ENCODE measurements at regions not wholly inside any gene's neighbourhood (a gene's known extent, or its start where the extent isn't known, plus 50 kb on each side); places are given as distances from the start of the nearest gene placed in this dataset.

DNA sequence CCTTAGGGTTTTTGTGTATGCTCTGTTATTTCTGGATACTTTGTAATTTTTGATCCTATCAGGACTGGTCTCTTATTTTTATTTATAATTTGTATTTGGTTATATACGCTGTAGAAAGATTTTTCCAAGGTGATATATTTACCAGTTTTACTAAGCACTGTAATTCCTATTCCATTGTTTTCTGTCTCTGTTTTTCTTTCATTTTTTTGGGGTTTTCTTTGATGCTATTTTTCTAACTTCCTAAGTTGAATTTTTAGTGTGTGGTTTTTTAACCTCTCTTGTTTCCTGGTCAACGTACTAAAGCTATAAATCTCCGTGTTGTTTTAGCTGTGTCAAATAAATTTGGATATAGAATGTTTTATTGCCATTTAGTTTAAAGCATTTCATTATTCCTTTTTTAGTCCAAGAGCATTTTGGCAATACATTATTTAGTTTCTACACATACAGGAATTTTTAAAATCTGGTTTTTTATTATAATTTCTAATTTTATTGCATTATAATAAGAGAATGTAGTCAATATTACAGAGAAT is 128.1 kb upstream of the THRB start:
- no peak for DNase-seq (ENCODE audit: low read depth)

DNA sequence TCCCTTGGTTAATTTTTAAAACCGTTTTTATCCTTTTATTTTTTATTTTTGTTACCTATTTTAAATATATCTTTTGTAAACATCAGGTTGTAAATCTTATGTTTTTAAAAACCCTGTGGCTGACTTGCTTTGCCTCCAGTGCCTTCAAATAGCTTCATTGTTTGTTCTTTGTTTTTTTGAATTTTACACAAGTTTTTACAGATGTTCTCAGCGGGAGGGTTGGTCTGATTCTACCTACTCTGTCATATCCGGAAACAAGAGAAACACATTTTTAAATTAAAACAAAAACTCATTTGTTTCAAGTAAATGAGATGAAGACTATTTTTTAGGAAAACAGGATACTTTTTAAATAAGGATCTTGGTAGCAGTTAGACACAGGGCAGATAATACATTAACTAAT is 129.0 kb upstream of the THRB start:
- TF ChIP-seq, protein P1, sequence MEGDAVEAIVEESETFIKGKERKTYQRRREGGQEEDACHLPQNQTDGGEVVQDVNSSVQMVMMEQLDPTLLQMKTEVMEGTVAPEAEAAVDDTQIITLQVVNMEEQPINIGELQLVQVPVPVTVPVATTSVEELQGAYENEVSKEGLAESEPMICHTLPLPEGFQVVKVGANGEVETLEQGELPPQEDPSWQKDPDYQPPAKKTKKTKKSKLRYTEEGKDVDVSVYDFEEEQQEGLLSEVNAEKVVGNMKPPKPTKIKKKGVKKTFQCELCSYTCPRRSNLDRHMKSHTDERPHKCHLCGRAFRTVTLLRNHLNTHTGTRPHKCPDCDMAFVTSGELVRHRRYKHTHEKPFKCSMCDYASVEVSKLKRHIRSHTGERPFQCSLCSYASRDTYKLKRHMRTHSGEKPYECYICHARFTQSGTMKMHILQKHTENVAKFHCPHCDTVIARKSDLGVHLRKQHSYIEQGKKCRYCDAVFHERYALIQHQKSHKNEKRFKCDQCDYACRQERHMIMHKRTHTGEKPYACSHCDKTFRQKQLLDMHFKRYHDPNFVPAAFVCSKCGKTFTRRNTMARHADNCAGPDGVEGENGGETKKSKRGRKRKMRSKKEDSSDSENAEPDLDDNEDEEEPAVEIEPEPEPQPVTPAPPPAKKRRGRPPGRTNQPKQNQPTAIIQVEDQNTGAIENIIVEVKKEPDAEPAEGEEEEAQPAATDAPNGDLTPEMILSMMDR (conservative IDR thresholded peaks at IDR 0.05; ENCODE audit: control insufficient read depth, insufficient read depth, low read depth, low read length), result no peak
- no peak overlapping the region for H3K4me3 ChIP-seq (ENCODE audit: control insufficient read depth, low read depth, low read length)
- no peak for DNase-seq (ENCODE audit: low read depth)

More for the DNA sequence above, 128.1 kb upstream of the THRB start:
- TF ChIP-seq, protein P1 (conservative IDR thresholded peaks at IDR 0.05; ENCODE audit: control insufficient read depth, insufficient read depth, low read depth, low read length), result no peak
- H3K4me3 ChIP-seq (ENCODE audit: control insufficient read depth, low read depth, low read length), result no peak overlapping the region

DNA sequence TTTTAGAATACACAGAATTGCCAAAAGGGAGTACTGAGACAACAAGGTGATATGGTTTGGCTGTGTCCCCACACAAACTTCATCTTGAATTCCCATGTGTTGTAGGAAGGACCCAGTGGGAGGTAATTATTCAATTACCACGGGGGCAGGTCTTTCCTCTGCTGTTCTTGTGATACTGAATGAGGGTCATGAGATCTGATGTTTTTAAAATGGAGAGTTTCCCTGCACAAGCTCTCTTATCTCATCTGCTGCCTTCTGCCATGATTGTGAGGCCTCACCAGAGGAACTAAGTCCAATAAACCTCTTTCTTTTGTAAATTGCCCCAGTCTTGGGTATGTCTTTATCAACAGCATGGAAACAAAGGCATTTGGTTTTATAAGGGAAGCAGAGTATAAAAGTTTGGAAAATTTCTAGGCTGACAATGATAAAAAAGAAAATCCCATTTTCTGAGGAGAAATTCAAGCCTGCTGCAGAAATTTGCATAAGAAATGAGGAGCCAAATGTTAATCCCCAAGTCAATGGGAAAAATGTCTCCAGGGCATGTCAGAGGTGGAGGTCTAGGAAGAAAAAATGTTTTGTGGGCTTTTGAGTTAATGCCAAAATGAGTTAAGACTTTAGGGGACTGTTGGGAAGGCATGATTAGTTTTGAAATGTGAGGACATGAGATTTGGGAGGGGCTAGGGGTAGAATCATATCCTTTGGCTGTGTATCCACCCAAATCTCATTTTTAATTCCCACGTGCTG is 130.5 kb upstream of the THRB start:
- DNase-seq (ENCODE audit: low read depth), result no peak
- TF ChIP-seq, protein P1 (conservative IDR thresholded peaks at IDR 0.05; ENCODE audit: control insufficient read depth, insufficient read depth, low read depth, low read length), result no peak

DNA sequence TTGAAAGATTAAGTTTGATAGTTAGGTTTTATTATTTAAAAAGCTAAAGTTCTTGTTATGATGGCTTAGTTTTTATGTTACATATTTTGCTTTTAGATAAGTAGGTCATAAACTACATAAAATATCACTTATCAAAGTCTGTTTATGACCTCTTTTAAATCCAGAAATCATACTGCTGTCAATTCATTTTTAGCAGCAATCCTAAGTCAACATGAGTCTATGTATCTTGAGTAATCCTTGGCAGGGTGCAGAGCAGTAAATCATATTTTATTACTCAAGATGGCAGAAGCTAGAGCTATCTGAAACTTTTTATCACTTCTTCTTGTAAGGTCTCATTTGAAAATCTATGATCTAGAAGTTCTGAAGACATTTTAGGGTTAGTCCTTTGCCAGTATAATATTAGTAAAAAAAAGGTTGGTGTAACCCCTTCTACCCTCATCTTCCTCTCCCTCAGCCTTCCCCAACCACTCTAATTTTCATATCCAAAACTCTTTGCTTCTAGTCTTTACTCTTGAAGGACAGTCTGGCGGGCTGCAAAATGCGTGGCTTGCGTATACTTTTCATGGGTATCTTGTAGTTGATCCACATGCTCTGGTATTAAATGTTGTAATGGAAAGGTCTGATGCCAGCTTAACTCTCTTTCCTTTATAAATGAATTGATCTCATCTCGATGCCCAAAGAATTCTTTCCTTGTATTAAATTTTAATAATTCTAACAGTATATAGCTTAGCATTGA is 134.0 kb upstream of the THRB start:
- DNase-seq (ENCODE audit: low read depth), result peak; percentile 39
- H3K4me3 ChIP-seq (ENCODE audit: control insufficient read depth, low read depth, low read length), result no peak overlapping the region
- TF ChIP-seq, protein P1 (conservative IDR thresholded peaks at IDR 0.05; ENCODE audit: control insufficient read depth, insufficient read depth, low read depth, low read length), result no peak

More for the DNA sequence above, 130.5 kb upstream of the THRB start:
- no peak overlapping the region for H3K4me3 ChIP-seq (ENCODE audit: control insufficient read depth, low read depth, low read length)

DNA sequence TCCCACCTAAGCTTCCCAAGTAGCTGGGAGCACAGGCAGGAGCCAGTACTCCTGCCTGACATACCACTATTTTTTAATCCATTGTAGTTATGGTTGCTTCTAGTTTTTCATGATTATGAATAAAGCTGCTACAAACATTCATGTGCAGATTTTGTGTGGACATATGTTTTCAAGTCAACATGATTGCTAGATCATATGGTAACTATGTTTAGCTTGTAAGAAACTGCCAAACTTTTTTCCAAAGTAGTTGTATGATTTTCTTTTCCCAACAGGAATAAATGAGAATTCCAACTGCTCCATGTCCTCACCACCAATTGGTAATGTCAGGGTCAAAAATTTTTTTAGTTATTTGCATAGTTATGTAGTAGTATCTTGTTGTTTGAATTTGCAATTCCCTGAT is 136.8 kb upstream of the THRB start:
- TF ChIP-seq, protein P1 (conservative IDR thresholded peaks at IDR 0.05; ENCODE audit: control insufficient read depth, insufficient read depth, low read depth, low read length), result no peak
- H3K4me3 ChIP-seq (ENCODE audit: control insufficient read depth, low read depth, low read length), result no peak overlapping the region
- no peak for DNase-seq (ENCODE audit: low read depth)

DNA sequence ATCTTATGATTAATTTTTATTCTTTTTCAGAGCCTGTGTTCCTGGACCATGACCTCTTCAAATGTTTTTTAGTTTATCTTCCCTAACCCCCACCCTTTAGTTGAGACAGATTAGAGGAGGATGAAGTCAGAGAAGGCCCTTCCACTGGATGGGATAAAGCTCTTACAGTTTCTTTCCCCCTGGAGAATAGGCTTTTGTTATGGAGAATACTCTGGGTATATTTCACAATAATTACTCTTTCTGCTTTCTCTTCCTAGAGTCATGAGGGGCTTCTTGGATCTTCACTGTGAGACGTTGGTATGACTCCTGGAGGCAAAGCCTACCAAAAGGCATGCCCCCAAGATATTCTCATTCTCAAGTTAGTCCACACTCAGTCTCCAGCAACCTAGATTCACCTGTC is 144.4 kb upstream of the THRB start:
- H3K4me3 ChIP-seq (ENCODE audit: control insufficient read depth, low read depth, low read length), result no peak overlapping the region
- no peak for DNase-seq (ENCODE audit: low read depth)
- TF ChIP-seq, protein P1 (conservative IDR thresholded peaks at IDR 0.05; ENCODE audit: control insufficient read depth, insufficient read depth, low read depth, low read length), result no peak
